HepG2 (cell line): ENCODE measurements at regions not wholly inside any gene's neighbourhood (a gene's known extent, or its start where the extent isn't known, plus 50 kb on each side); places are given as distances from the start of the nearest gene placed in this dataset.

Experiments used
- ARID2 ChIP-seq: sonication (generic); formaldehyde crosslinking; IDR thresholded peaks from 2 replicates; pipeline ENCODE4 v1.8.1; 2022; ENCODE audit warnings: mild to moderate bottlenecking, missing genetic modification reagents, borderline replicate concordance
- ATAD3A ChIP-seq: sonication (generic); formaldehyde crosslinking; IDR thresholded peaks from 2 replicates; pipeline ENCODE4 v1.4.0; 2020; ENCODE audit warnings: missing genetic modification reagents
- FOSL2 ChIP-seq: sonication (generic); formaldehyde crosslinking; IDR thresholded peaks from 2 replicates; pipeline ENCODE4 v1.4.0; 2020; ENCODE audit warnings: missing genetic modification reagents
- KLF13 ChIP-seq: sonication (generic); formaldehyde crosslinking; IDR thresholded peaks from 2 replicates; pipeline ENCODE4 v1.4.0; 2020; ENCODE audit warnings: mild to moderate bottlenecking, missing genetic modification reagents
- MED1 ChIP-seq: sonication (generic); formaldehyde crosslinking; IDR thresholded peaks from 2 replicates; pipeline ENCODE4 v1.4.0; 2020; ENCODE audit warnings: missing genetic modification reagents
- SALL1 ChIP-seq: sonication (generic); formaldehyde crosslinking; IDR thresholded peaks from 2 replicates; pipeline ENCODE4 v1.8.0; 2022; ENCODE audit warnings: mild to moderate bottlenecking, missing genetic modification reagents
- SOX6 ChIP-seq, 2 experiments: fragments of 450-650 bp in 1 of 2; sonication (generic) in 1 of 2; formaldehyde crosslinking in 1 of 2; IDR thresholded peaks; 2 replicates each; pipeline versions ENCODE4 v1.4.0 to v1.6.1; 2017 to 2020; ENCODE audit warnings: antibody characterized with exemption in 1 of 2, mild to moderate bottlenecking in 1 of 2, missing genetic modification reagents in 1 of 2
- SPEN ChIP-seq: sonication (generic); formaldehyde crosslinking; IDR thresholded peaks from 2 replicates; pipeline ENCODE4 v1.5.1; 2020; ENCODE audit warnings: low read depth, mild to moderate bottlenecking, missing genetic modification reagents
- SSRP1 ChIP-seq: IDR thresholded peaks from 2 replicates; pipeline ENCODE4 v1.6.1; 2016; ENCODE audit warnings: control low read depth
- TARDBP ChIP-seq: sonication (generic); formaldehyde crosslinking; IDR thresholded peaks from 2 replicates; pipeline ENCODE4 v1.8.0; 2022; ENCODE audit warnings: mild to moderate bottlenecking, missing genetic modification reagents
- TEAD3 ChIP-seq: optimal IDR thresholded peaks from 2 replicates; pipeline ENCODE3; 2016; ENCODE audit warnings: borderline replicate concordance
- ZBTB1 ChIP-seq: sonication (generic); formaldehyde crosslinking; IDR thresholded peaks from 2 replicates; pipeline ENCODE4 v1.4.0; 2020; ENCODE audit warnings: missing genetic modification reagents, borderline replicate concordance
- ZEB1 ChIP-seq: IDR thresholded peaks from 2 replicates; pipeline ENCODE4 v1.6.1; 2012; ENCODE audit warnings: mild to moderate bottlenecking, low read depth, inconsistent platforms; ENCODE audit not compliant: insufficient replicate concordance
- ZMYM4 ChIP-seq: sonication (generic); formaldehyde crosslinking; IDR thresholded peaks from 2 replicates; pipeline ENCODE4 v1.8.1; 2023; ENCODE audit warnings: mild to moderate bottlenecking, missing genetic modification reagents
- ZNF550 ChIP-seq: sonication (generic); formaldehyde crosslinking; IDR thresholded peaks from 2 replicates; pipeline ENCODE4 v1.4.0; 2020; ENCODE audit warnings: mild to moderate bottlenecking, missing genetic modification reagents, borderline replicate concordance
- ZNF619 ChIP-seq: sonication (generic); formaldehyde crosslinking; IDR thresholded peaks from 2 replicates; pipeline ENCODE4 v1.4.0; 2020; ENCODE audit warnings: mild to moderate bottlenecking, missing genetic modification reagents
- TF ChIP-seq, protein P1 (sequence below): IDR thresholded peaks from 2 replicates; pipeline ENCODE4 v1.6.1; 2016; ENCODE audit warnings: missing compliant biosample characterization, missing genetic modification reagents, borderline replicate concordance
- TF ChIP-seq, protein P2 (sequence below): sonication (generic); IDR thresholded peaks from 2 replicates; pipeline ENCODE4 v1.6.1; 2016; ENCODE audit warnings: low read depth, borderline replicate concordance
- TF ChIP-seq, protein P3 (sequence below), 2 experiments: fragments of 450-650 bp in 1 of 2; sonication (generic) in 1 of 2; formaldehyde crosslinking; IDR thresholded peaks; 2 replicates each; pipeline versions ENCODE4 v1.5.0 to v1.8.0; 2020 to 2022; ENCODE audit warnings: mild to moderate bottlenecking in 1 of 2, missing genetic modification reagents in 1 of 2
- TF ChIP-seq, protein P4 (sequence below): sonication (generic); formaldehyde crosslinking; IDR thresholded peaks from 2 replicates; pipeline ENCODE4 v1.5.0; 2020; ENCODE audit warnings: mild to moderate bottlenecking, missing genetic modification reagents
- TF ChIP-seq, protein P5 (sequence below): sonication (generic); formaldehyde crosslinking; IDR thresholded peaks from 2 replicates; pipeline ENCODE4 v1.5.0; 2020; ENCODE audit warnings: mild to moderate bottlenecking, missing genetic modification reagents, borderline replicate concordance

DNA sequence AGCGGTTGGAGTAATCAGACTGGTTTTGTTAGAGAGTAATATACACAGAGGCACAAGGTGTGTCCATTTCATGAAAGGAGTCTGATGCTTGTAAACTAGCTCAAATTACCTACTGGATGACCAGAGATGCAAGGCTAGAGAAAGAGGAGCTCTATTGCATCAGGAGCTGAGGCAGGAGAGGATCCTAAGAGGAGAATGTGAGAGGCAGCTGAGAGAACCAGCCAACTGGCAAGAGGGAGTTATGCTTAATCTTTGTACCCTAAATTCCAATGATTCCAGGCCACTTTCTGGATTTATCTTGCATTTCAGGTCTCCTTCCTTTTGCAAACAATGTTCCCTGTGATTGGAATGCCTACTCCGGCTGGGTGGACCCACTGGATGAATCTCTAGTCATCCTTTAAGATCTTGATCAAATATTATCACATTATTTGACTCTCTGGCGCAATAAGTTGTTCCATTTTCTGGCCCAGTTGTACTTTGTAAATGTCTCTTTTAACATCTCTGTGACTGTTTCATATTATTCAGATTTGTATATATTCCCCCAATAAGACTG, 57.5 kb upstream of the PTPN12 start (continued):
- TF ChIP-seq ZBTB1 (no peak), TARDBP (CRISPR knock-in tag) (peak; percentile 38; the same call in 1 of the 2 replicates), SOX6 (IDR thresholded peaks at IDR 0.05) (no peak), SOX6 (CRISPR knock-in tag; IDR thresholded peaks at IDR 0.05) (peak; percentile 46), SSRP1 (CRISPR knock-in tag) (peak; percentile 54; the same call in 1 of the 2 replicates), ZEB1 (no peak), SALL1 (CRISPR knock-in tag) (peak; percentile 57; the same call in 1 of the 2 replicates), ZNF619 (CRISPR knock-in tag) (no peak), TEAD3 (CRISPR knock-in tag) (peak; percentile 96), MED1 (CRISPR knock-in tag) (0 out of 2 replicates have a peak, but pooled peaks have one; percentile 28), ZNF550 (CRISPR knock-in tag) (no peak), KLF13 (CRISPR knock-in tag) (no peak), ATAD3A (CRISPR knock-in tag) (no peak), SPEN (CRISPR knock-in tag) (no peak), ARID2 (CRISPR knock-in tag) (no peak), FOSL2 (CRISPR knock-in tag) (peak; percentile 50), ZMYM4 (peak; percentile 54; the same call in 1 of the 2 replicates)
- TF ChIP-seq, protein P1, sequence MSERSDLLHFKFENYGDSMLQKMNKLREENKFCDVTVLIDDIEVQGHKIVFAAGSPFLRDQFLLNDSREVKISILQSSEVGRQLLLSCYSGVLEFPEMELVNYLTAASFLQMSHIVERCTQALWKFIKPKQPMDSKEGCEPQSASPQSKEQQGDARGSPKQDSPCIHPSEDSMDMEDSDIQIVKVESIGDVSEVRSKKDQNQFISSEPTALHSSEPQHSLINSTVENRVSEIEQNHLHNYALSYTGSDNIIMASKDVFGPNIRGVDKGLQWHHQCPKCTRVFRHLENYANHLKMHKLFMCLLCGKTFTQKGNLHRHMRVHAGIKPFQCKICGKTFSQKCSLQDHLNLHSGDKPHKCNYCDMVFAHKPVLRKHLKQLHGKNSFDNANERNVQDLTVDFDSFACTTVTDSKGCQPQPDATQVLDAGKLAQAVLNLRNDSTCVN, result peak; percentile 76; the same call in 1 of the 2 replicates
- TF ChIP-seq, protein P2, sequence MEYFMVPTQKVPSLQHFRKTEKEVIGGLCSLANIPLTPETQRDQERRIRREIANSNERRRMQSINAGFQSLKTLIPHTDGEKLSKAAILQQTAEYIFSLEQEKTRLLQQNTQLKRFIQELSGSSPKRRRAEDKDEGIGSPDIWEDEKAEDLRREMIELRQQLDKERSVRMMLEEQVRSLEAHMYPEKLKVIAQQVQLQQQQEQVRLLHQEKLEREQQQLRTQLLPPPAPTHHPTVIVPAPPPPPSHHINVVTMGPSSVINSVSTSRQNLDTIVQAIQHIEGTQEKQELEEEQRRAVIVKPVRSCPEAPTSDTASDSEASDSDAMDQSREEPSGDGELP, result peak; percentile 27; the same call in 1 of the 2 replicates
- TF ChIP-seq, protein P3, sequence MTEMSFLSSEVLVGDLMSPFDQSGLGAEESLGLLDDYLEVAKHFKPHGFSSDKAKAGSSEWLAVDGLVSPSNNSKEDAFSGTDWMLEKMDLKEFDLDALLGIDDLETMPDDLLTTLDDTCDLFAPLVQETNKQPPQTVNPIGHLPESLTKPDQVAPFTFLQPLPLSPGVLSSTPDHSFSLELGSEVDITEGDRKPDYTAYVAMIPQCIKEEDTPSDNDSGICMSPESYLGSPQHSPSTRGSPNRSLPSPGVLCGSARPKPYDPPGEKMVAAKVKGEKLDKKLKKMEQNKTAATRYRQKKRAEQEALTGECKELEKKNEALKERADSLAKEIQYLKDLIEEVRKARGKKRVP (CRISPR knock-in tag; IDR thresholded peaks at IDR 0.05), result peak in 1 of 2 experiments; percentile 80; a peak in 2 of 4 replicates
- TF ChIP-seq, protein P4, sequence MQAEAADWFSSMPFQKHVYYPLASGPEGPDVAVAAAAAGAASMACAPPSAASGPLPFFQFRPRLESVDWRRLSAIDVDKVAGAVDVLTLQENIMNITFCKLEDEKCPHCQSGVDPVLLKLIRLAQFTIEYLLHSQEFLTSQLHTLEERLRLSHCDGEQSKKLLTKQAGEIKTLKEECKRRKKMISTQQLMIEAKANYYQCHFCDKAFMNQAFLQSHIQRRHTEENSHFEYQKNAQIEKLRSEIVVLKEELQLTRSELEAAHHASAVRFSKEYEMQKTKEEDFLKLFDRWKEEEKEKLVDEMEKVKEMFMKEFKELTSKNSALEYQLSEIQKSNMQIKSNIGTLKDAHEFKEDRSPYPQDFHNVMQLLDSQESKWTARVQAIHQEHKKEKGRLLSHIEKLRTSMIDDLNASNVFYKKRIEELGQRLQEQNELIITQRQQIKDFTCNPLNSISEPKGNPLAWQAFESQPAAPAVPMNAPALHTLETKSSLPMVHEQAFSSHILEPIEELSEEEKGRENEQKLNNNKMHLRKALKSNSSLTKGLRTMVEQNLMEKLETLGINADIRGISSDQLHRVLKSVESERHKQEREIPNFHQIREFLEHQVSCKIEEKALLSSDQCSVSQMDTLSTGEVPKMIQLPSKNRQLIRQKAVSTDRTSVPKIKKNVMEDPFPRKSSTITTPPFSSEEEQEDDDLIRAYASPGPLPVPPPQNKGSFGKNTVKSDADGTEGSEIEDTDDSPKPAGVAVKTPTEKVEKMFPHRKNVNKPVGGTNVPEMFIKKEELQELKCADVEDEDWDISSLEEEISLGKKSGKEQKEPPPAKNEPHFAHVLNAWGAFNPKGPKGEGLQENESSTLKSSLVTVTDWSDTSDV, result no peak
- TF ChIP-seq, protein P5, sequence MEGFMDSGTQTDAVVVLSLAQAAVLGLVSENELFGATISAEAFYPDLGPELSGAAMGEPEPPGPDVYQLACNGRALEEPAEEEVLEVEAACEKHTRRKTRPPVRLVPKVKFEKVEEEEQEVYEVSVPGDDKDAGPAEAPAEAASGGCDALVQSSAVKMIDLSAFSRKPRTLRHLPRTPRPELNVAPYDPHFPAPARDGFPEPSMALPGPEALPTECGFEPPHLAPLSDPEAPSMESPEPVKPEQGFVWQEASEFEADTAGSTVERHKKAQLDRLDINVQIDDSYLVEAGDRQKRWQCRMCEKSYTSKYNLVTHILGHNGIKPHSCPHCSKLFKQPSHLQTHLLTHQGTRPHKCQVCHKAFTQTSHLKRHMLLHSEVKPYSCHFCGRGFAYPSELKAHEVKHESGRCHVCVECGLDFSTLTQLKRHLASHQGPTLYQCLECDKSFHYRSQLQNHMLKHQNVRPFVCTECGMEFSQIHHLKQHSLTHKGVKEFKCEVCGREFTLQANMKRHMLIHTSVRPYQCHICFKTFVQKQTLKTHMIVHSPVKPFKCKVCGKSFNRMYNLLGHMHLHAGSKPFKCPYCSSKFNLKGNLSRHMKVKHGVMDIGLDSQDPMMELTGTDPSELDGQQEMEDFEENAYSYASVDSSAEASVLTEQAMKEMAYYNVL (CRISPR knock-in tag), result 0 out of 2 replicates have a peak, but pooled peaks have one; percentile 49
